ENCODE measurements at regions not wholly inside any gene's neighbourhood (a gene's known extent, or its start where the extent isn't known, plus 50 kb on each side); places are given as distances from the start of the nearest gene placed in this dataset.

DNA sequence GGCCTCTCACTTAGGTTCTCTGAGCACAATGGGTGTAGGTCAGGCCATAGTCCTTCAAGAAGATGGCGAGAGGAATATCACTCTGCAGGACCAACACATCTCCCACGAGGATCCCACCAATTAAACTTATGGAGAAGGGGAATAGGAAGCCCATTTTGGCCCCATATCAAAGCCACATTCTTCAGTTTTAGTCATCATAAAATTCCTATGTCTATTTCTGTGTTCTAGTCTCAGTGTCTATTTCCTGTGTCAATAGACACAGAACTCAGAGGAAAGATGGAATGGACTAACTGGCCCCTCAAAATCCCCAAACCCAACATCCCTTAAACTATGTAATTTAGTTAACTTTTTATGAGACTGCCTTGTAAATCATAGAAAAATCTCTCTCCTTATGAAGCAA, 216.8 kb downstream of the HACE1 start:
- Histone ChIP-seq H3K27ac (ENCODE audit: low read depth, low read length) (no peak overlapping the region), H3K4me3 (ENCODE audit: extremely low read depth in 1 of 4, insufficient read depth in 2 of 4, low read depth in 3 of 4, low read length in 4 of 4) (no peak overlapping the region), H3K9ac (replicated peaks in 1 of 4; ENCODE audit: extremely low read depth in 1 of 4, low read depth in 3 of 4, low read length in 3 of 4) (no peak overlapping the region), H2BK120ac (replicated peaks; ENCODE audit: low read depth, low read length) (no peak overlapping the region), H3K4me2 (ENCODE audit: insufficient read depth in 1 of 2, low read depth in 2 of 2, low read length in 2 of 2) (no peak overlapping the region), H4K91ac (replicated peaks; ENCODE audit: insufficient read length, low read length) (no peak overlapping the region), H3K4me1 (replicated peaks in 1 of 4; ENCODE audit: control insufficient read depth in 3 of 4, insufficient read depth in 4 of 4, low read length in 3 of 4) (no peaks in the 10 kb centered on the region), H2BK20ac (ENCODE audit: low read length) (no peak overlapping the region), H3K79me1 (ENCODE audit: low read depth, low read length) (no peaks in the 10 kb centered on the region), H3K79me2 (ENCODE audit: control insufficient read depth in 1 of 2, insufficient read depth in 2 of 2, low read length in 2 of 2) (no peaks in the 10 kb centered on the region), H2BK5ac (ENCODE audit: low read depth, low read length) (no peak overlapping the region), H4K20me1 (replicated peaks in 1 of 2; ENCODE audit: control insufficient read depth in 1 of 2, insufficient read depth in 2 of 2, low read length in 2 of 2) (no peaks in the 10 kb centered on the region), H3K23me2 (ENCODE audit: low read depth, low read length) (no peaks in the 10 kb centered on the region), H4K8ac (ENCODE audit: extremely low read depth, insufficient read depth, low read length) (no peak overlapping the region), H3K27me3 (replicated peaks in 1 of 4; ENCODE audit: control insufficient read depth in 3 of 4, extremely low read depth in 1 of 4, insufficient read depth in 3 of 4, low read length in 3 of 4) (no peaks in the 10 kb centered on the region), H3K9me3 (ENCODE audit: insufficient read depth in 2 of 2, low read depth in 1 of 2, low read length in 1 of 2) (no peaks in the 10 kb centered on the region), H2BK12ac (ENCODE audit: low read depth, low read length) (no peak overlapping the region), H4K5ac (ENCODE audit: insufficient read length, low read depth, low read length) (no peak overlapping the region), H3K36me3 (ENCODE audit: control insufficient read depth in 2 of 4, insufficient read depth in 4 of 4, low read length in 3 of 4) (no peaks in the 10 kb centered on the region), H3K4ac (replicated peaks; ENCODE audit: insufficient read length, low read depth, low read length) (no peak overlapping the region), H2BK15ac (ENCODE audit: low read length) (no peak overlapping the region), H3K56ac (replicated peaks; ENCODE audit: insufficient read length, low read depth, low read length) (no peak overlapping the region), H2AK5ac (ENCODE audit: low read depth, low read length) (no peak overlapping the region), H3K23ac (ENCODE audit: insufficient read length) (no peak overlapping the region), H3K18ac (ENCODE audit: extremely low read depth, low read length) (no peak overlapping the region), H3K14ac (ENCODE audit: insufficient read length) (no peak overlapping the region), H2AFZ (ENCODE audit: low read length) (no peak overlapping the region)
- FAIRE-seq (no peak), DNase-seq (ENCODE audit: low read depth in 1 of 2, low spot score in 2 of 2) (no peak)
- ChIA-PET CTCF (ENCODE audit: partially characterized antibody) (no interaction called here), POLR2A (ENCODE audit: partially characterized antibody) (no interaction called here)
- 92% methylated on average over 2 of the region's 2 CpGs; no CpG with 5 or more reads in 1 of the 2 experiments for WGBS, 2 experiments (ENCODE audit: extremely low coverage in 1 of 2, insufficient coverage in 1 of 2, insufficient read length in 1 of 2, insufficient replicate concordance in 2 of 2, low coverage in 1 of 2, low lambda C conversion rate in 2 of 2, missing lambda C conversion rate in 1 of 2)
- TF ChIP-seq SAP30 (IDR thresholded peaks at IDR 0.05; ENCODE audit: insufficient read depth, insufficient replicate concordance, low read length) (no peak), CHD2 (IDR thresholded peaks at IDR 0.05; ENCODE audit: low read length) (no peak), GTF2F1 (IDR thresholded peaks at IDR 0.05; ENCODE audit: borderline replicate concordance, low read depth, low read length) (no peak), SUZ12 (IDR thresholded peaks at IDR 0.05; ENCODE audit: low read length) (no peak), HDAC6 (IDR thresholded peaks at IDR 0.05; ENCODE audit: low read depth, low read length) (no peak), HDAC2 (IDR thresholded peaks at IDR 0.05; ENCODE audit: borderline replicate concordance in 1 of 2, low read depth in 2 of 2, low read length in 2 of 2) (no peak), GABPA (IDR thresholded peaks at IDR 0.05; ENCODE audit: borderline replicate concordance, insufficient read depth, low read length) (no peak), KDM4A (IDR thresholded peaks at IDR 0.05; ENCODE audit: low read depth, low read length, severe bottlenecking) (no peak)
- TF ChIP-seq, protein P1, sequence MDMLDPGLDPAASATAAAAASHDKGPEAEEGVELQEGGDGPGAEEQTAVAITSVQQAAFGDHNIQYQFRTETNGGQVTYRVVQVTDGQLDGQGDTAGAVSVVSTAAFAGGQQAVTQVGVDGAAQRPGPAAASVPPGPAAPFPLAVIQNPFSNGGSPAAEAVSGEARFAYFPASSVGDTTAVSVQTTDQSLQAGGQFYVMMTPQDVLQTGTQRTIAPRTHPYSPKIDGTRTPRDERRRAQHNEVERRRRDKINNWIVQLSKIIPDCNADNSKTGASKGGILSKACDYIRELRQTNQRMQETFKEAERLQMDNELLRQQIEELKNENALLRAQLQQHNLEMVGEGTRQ (IDR thresholded peaks at IDR 0.05; ENCODE audit: low read length): no peak

Measured in H1 (cell line).